Epidermal melanocyte (primary cell): ENCODE measurements at regions not wholly inside any gene's neighbourhood (a gene's known extent, or its start where the extent isn't known, plus 50 kb on each side); places are given as distances from the start of the nearest gene placed in this dataset.

Source experiments
- DNase-seq: peaks from one replicate; pipeline ENCODE4 v3.0.0; 2011; ENCODE audit warnings: low spot score; ENCODE audit not compliant: insufficient read length

DNA sequence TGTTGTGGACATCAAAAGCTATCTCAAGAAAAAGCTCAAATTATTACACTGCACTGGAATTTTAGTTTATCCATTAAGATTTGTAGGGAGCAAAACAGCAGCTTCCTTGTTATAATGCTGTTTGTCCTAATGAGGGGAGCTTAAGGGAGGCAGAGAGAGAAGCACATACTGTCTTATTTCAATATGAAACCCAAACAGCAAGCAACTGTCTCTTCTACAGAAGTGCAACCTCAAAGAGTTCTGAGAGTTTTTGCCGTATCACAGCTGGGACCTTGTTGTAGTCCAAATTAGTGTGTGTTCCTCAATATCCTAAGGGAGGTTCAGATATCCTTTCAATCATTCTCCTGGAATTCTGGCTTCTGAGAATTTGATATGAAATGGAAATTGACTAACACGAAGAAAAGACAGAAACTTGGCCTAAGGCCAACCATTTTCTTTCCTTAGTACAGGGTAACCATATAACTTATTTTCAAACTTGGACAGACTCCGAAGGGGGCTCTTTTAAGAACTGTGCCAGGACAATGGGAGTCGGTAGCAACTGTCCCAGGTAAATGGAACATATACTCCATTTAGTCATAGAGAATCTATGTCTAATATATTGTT is 149.3 kb upstream of the CCN2 start:
- no peak for DNase-seq

DNA sequence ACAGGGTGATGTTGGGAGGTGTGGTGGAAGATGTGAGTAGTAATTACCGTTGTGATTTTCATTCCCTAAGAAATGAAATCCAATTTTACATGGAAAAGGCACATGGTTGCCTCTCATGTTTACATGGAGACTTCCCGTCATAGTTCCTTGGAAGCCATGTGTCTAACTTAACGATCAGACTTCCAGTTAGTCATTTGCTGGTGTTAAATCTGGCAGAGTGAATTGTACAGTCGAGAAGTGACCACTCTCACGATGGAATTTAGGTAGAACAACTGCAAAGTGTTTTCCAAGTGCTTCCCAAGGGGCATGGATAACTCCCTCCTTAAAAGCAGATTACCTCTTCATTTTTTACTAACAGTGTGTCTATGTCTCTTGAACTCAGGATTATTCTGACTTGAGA is 145.8 kb upstream of the CCN2 start:
- no peak for DNase-seq

DNA sequence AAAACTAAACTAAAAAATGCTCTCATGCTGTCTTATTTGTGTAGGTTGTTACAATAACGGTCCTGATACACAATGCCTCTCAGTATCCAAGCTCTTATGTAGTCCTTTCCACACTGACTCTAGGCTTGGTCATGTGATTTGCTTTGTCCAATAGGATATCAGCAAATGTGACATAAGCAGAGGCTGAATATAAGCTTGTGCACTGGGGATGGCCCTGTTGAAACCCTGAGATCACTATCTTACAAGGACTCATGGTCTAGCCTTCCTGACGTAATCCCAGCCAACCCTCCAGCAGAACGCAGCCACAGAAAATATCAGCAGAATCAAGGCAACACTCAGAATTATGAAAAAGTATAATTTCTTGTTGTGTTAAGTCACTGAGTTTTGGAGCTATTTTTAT is 145.1 kb upstream of the CCN2 start:
- DNase-seq: no peak

DNA sequence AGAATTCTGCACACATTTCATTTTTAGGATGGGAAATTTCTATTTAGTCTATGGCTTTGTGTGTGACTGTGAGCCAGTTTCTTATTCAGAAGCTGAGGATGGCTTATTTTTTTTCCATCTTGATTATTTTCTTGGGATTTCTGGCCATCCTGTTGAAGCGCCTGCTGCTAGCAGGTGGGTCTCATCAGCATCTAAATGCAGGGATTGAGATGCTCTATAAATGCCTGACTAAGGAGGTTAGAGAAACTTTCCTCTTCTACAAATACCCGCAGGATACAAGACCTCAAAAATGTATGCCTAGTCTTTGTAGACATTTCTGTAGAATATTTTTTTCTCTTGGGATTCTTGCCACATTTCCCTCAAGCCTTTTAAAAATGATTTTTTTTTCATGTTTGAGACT is 138.0 kb upstream of the CCN2 start:
- DNase-seq: no peak

DNA sequence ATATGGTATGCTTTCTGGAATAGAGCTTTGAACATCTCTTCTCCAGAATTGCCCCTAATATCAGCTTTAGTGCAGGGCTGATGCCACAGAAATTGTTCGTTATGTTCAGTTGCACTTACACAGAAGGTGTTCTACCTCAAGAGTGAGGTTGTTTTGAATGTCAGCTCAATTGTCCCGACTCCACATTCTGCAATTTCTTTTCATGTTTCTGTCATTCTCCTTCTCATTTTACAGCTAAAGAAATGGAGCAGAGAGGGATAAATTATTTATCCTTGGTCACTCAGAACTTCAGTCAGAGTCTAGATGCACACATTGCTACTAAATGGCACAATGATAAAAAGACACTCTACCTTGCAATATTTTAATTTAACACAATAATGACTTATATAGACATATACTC is 137.0 kb upstream of the CCN2 start:
- no peak for DNase-seq

DNA sequence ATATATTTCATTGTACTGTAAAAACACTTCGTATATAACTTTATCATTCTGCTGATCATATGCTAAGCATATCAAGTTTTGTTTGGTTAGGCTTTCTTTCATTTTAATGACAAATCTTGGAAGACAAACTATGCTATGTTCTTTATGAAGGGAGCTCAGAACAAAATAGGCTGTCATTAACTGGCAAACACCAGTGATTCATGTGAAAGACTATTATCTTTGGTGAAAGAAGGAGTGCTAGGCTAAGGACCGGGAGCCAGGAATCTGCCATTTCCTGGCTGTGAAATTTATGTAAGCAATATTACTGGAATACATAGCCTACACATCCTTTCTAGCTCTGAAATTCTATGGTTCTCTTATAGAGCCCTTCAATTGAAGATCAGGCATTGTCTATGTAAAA is 136.2 kb upstream of the CCN2 start:
- no peak for DNase-seq

DNA sequence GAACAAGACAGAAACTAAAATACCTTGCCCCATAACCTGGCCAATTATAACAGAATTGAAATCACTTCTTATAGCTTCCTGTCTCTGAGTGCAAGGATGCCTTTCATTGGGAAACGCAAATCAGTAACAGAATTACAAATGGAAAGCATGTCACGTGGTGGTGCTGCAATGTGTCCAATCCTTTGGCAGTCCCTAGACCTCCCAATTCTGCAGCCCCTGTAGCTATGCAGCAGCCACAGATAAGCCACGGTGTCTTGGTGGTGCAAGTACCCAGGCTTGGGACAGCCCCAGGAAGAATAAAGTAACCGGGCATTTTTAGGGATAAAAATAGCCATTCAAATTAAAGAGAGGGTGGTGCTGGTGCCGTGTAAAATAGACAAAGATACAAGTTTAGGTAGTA is 134.6 kb upstream of the CCN2 start:
- no peak for DNase-seq

DNA sequence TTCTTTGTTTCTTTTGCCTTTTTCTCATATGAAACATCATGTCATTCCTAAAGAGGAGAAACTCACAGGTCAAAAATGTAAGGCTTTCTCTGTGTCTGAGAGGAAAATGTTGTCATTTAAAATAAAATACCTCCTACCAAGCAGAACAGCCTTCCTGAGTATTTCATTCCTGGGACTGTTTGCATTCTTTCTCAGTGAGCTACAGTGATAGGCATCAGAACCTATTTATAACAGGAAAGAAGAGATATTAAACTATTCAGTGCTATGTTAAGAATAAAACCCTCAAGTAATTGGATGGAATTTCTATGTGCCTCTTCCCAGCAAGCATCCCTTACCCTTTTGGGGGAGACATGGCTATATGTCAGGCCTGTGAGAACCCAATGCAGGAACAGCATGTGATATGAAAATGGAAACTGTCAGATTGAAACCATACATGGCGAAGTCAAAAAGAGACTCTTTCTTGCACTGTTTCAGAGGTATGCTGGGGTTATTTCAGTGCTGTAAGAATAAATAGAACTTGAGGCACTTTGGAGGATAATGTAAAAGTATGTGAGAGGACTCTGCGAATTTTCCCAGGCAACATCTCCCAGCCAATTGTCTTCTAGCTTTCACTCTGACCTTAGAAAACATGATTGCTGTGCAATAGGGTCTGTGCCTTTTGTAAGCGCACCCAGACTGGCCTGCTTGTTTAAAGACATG is 133.8 kb upstream of the CCN2 start:
- no peak for DNase-seq

DNA sequence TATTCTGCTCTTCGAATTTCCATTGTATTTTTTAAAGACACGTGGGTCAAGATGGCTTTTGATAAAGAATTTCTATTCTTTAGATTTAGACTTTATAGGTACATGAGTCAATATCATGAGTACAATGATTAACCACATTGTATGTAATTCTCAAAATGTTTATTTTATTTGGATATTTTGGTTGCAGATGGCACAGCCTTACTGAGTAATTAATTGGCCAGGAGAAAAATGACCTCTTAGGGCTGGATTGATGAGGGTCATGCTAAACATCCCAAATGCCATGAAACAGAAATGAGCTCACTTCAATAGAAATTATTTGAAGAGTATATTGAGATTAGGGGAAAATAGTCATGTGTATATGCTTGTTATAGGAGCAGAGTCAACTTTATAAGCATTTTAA is 131.2 kb upstream of the CCN2 start:
- no peak for DNase-seq

DNA sequence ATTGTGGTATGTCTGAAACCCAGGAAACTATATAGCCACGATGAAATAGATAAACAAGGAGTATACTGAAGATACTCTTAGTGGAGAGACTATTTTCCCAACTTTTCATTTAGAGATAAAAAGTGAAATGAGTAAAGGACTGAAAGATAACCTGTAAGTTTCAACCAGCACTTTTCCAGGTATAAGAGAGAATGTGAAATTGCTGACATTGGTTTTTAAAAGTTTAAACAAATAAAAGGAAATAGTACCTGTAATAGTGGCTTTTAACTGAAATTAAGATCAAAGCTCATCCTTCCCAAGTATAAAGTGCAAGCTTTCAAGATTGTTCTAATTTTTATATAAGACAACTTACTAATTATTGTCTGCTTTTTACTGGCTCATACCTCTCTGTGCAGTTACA is 130.2 kb upstream of the CCN2 start:
- no peak for DNase-seq

DNA sequence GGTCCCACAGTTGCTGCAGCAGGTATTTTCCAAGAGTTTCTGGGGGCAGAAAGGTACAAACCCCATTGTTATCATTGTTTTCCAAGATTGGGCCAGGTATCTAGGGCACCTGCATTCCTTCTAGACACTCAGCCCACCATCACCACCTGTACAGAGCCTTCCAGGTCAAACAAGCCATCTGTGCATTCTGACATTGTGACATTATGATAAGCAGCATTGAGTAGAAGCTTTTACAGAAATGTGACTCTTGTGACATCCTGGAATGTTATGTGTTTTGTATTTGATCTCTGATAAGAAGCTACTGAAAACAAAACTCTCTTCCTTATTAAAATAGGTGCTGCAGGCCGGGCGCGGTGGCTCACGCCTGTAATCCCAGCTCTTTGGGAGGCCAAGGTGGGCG is 128.1 kb upstream of the CCN2 start:
- no peak for DNase-seq

DNA sequence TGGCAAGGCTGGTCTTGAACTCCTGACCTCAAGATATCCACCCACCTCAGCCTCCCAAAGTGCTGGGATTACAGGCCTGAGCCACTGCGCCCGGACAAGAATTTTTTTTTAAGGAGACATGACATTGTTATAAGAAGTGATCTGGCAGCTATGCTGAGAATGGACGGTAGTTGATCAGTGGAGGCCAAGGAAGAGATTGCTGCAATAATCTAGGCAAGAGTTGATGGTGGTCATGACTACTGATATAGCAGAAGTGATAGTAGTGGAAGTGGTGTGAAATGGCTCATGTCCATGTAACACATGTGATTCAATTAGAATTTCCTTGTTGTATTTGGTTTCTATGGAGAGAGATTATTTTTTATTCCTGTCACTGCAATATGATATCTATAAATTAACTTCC is 125.3 kb upstream of the CCN2 start:
- DNase-seq: no peak

DNA sequence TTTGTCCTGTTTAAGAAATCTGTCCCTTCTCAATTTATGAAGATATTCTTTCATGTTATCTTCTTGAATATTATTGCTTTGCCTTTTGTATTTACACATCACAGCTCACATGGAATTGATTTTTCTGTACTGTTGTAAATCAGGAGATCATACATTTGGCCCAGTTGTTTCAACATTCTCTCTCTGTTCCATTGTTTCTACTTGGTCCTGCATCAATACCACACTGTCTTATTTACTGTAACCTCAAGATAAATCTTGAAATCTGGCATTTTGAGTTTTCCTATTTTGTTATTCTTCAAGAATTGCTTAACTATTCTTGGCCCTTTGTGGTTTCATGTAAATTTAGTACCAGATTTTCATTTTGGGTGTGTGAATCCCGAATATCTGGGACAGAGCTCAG is 121.7 kb upstream of the CCN2 start:
- no peak for DNase-seq

DNA sequence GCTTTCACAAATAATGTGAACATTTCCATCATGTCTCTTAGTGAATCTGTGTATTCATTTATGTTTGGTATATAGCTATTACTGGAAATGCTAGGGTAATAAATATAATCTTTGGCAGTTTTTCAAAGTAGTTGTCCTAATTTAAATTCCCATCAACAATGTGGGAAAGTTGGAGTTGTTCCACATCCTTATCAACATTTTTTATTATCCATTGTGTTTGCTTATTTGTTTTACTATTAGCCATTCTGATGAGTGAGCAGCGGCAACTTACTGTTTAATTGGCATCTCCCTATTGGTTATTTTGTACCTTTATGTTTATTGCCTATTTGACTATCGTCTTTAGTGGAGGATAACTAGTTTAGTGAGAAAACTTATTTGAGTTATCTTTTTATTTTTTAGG is 121.1 kb upstream of the CCN2 start:
- DNase-seq: no peak

DNA sequence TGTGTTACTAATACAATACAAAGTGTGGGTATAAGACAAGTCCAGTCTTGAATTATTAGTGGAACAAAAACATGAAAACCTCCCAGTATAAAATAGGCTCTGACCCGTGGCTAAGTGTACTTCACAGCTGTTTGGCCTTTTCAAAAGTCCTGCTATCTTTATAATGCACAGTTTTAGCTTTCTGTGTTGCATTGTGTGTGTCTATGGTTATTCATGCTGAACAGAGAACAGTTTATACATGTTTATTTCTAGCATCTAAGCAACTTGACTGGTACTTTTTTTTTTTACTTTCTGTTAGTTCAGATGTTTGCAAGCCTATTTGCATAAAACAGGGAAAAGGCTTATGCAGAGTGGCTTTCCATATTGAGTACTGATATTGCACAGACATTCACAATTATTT is 119.2 kb upstream of the CCN2 start:
- DNase-seq: no peak

DNA sequence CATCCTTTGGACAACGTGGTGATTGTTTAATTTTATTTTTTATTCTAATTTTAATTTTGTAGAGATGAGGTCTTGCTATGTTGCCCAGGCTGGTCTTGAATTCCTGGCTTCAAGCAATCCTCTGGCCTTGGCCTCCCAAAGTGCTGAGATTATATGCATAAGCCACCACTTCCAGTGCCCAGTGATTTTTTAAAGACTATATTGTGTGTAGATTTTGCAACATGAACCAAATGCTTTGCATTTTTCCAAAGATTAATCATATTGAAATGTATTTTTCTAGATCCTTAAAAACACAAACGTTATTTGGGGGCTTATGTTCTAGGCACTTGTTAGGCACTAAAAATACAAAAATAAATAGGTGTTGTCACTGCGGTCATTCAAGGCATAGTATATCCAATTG is 117.6 kb upstream of the CCN2 start:
- no peak for DNase-seq

DNA sequence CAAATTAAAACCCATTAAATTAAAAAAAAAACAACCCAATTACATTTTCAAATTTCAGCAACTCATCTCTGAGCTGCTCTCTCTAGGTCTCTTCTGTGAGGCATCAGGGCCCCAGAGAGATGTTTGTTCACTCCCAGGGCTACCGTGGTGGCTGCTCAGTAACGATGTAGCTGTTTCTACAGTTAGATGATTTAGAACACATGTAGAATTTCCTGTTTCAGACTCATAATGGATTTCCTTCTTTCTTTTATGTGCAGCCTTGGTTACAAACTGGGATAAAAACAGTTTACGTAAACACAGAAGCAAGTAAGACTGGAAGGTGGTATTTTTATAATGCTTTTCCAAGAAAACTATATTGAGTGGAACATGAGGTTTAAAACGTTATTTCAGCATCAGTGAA is 116.1 kb upstream of the CCN2 start:
- no peak for DNase-seq

DNA sequence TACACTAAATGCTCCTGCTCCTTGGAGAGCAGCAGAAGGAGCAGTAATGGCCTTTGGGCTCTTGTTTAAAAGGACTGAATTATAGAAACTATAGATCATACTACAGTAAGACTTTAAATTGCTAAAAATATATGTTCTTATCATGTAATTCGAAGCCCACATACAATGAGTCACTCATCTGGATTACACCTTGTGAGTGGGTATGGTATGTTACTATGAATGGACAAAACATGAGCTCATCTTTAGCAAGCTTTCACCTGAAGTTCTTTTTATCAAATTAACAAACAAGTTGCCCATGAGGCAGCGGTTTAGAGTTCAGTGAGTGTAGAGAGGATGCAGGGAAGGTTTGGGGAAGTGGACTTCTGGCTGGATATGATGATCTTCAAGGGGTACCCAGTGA is 114.4 kb upstream of the CCN2 start:
- DNase-seq: no peak

DNA sequence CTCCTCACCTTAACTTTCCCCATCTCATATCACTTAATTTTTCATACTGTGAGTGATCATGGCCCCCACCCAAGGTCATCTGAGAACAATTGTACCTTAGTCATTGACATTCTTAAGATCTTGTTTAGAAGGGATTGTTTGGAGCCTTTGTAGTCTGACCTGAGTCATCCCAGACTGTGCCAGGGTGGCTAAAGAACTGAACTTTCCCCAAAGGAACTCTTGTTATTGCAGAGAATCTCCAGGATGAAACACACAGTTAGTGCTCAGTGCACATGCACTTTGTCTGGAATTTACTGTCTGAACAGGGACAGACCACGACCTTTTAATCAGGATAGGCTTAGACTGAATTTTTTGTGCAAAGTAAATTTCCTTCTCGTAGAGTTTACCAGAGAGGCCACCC is 112.6 kb upstream of the CCN2 start:
- no peak for DNase-seq

DNA sequence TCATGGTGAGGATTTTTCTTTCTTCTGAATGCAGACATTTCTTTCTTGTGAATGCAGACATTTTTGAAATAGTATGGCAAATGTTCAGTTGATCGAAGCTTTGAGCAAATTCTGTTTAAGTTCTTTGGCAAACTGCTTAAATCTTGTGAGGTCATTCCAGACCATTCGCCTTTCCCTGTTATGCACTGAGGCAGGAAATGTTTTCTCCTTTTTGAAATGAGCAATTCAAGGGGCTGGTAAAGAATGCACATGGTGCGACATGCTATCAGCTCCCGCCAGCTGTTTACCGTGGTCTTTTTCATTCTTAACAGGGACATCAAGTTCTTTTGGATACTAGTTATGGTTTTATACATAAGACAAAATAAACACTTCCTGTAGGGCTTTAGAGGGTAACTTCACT is 112.0 kb upstream of the CCN2 start:
- DNase-seq: no peak

DNA sequence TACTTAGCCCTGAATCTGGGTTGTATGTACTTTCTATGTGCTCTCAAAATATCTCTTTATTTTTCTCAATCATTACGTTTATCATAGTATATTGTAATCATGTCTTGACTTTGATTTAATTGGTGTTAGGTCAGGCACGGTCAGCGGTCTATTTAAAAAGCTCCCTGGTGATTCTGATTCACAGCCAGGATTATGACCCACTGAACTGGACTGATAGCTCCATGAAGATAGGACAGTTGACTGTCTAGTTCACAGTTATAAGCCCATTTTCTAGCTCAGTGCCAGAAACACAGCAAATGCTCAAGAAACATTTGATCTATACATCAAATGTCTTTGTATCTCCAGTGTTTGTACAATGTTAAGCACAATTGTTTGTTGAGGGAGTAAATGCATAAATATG is 111.5 kb upstream of the CCN2 start:
- no peak for DNase-seq

DNA sequence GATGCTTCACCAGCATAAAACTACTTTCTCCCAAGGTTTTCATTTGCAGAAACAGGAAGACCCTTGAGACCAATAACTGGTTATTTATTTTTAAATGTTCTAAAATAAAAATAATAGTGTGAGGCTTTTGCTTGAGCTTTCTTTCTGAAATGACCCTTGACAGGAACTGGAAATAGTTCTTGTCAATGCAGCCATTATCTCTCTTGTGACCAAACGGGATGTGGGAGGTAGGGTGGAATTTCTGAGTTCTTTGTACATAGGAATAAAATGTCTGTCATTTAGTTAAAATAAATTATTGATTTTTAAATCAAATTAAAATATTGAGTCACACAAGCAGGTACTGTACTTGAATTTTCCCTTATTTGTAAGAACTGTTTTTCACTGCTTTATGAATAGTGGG is 110.2 kb upstream of the CCN2 start:
- DNase-seq: no peak

DNA sequence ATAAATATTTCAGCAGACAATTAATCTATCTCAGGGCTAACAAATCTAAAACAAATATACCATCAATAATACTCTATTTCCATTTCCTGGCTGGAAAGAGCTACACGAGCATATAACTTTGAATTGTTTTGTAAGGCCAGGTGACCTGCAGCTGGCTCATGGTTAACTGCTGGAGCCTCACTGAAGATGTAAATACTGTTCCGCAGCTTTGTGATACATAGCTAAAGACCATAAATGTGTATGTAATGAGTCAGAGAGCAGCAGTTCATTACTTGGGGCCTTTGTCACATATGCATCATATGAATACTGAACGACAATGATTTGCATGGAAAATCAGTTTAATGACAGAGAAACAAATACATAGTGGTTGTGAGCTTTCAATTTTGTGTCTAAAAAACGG is 109.4 kb upstream of the CCN2 start:
- DNase-seq: no peak

DNA sequence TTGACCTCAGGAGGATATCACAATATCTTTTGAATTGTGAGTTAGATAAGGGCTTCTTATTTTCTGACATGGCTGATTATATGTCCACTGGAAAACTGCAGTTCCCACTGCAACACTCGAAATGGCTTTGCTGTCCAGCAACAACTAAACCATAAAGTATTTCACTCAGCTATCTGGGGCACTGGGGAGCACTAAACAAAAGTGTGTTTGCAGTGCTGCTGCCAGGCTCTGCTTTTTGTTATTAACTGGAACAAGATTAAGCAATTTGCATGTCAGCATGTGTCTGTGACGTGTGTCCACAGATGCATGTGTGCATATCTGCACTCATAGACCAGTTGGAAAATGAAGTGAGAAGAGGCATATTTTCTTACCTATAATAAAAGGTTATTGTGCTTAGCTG is 107.8 kb upstream of the CCN2 start:
- no peak for DNase-seq
